NCI-H146 (cell line): ENCODE measurements at regions not wholly inside any gene's neighbourhood (a gene's known extent, or its start where the extent isn't known, plus 50 kb on each side); places are given as distances from the start of the nearest gene placed in this dataset.
"Not testable (repeated sequence)": the region's sequence is repeated elsewhere in the genome, so short reads cannot be mapped to it uniquely, and the experiment has no call there.

Experiments
- DNase-seq: peaks from one replicate; lab custom pipeline; 2025; lab: John Stamatoyannopoulos, UW

DNA sequence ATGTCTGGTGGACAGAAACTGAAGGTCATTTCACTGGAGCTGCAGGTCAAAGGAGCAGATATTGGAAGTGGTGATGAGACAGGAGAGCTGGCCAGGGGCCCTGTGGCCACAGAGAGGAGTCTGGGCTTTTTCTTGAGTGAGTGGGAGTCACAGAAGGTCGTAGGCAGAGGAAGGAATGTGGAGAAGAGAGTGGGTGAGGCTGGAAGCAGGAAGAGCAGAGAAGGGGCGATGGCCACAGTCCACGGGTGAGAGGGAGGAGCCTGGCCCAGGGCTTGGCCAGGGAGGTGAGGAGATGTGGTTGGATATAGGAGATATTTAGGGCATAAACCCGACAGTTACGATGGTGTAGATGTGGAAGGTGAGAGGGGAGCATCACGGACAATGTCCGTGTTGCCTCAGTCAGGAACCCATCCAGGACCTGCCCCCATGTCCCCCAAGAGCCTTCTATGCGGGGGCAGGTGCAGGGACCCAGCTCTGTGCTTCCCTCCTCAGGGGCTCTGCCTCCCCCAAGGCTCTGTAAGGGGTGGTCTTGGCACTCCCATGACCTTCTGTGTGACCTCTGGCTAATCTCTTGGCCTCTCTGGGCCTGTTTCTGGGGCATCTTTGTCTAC lies 150.5 kb upstream of the PTPN1 start:
- DNase-seq, result no peak

DNA sequence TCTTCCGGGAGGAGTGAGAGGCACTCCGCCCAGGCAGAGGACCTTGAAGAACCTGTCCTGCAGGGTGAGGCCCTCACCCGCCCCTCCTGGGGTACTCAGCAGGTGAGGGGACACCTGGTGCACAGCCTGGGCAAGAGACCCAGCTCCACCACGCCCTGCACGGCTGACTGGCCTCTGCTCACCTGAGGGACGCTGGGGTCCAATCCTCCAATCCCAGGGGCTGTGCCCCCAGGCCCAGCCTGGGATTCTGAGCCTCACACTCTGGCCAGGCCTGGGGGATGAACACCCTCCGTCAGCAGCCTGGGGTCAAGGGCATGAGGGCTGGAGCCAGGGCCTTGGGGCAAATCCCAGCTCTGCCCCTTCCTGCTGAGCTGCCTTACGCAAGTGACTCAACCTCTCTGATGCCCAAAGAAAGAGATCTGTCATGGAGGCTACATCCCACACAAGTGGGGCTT lies 149.9 kb upstream of the PTPN1 start:
- no peak for DNase-seq

GRCh38 chr20:50360921-50361320 lies 149.3 kb upstream of the PTPN1 start:
- no peak for DNase-seq

GRCh38 chr20:50362177-50362576 lies 148.0 kb upstream of the PTPN1 start:
- not testable (repeated sequence) for DNase-seq

DNA sequence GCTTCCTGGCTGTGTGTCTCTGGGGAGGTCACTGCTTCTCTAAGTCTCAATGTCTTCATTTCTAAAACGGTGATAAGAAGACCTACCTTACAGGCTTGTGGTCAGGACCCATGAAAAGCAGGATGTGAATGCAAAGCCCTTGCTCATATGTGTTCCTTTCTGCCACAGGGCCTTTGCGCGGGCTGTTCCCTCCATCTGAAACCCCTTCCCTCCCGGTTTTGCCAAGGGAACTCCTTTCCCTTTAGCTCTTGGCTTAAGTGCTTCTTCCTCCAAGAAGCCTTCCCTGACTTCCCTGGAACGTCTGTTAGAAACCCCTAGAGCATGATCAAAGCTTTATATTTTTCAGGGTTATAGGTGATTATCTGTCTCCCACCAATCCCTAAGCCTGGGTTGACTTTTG lies 147.2 kb upstream of the PTPN1 start:
- DNase-seq, result no peak

DNA sequence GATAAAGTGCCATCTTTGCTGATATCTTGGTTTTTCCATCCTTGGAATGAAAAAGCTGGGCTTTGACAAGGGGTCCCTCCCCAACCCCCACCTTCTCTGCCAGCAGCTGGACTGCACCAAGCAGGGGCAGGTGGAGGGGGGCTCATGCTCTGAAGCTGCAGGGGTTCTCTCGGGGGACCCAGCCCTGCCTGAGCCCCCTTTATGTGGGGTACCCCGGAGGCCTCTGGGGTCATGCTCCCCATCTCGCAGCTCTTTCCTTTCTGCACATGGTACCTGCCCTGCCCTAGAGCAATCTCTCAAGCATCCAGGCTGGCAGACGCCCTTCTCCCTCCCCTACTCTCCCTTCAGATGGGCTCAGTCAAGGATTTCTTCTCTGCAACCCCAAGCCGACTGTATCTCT lies 146.7 kb upstream of the PTPN1 start:
- DNase-seq, result no peak

- no peak for DNase-seq
Measured at GRCh38 chr20:50364542-50364941, 145.6 kb upstream of the PTPN1 start.

DNA sequence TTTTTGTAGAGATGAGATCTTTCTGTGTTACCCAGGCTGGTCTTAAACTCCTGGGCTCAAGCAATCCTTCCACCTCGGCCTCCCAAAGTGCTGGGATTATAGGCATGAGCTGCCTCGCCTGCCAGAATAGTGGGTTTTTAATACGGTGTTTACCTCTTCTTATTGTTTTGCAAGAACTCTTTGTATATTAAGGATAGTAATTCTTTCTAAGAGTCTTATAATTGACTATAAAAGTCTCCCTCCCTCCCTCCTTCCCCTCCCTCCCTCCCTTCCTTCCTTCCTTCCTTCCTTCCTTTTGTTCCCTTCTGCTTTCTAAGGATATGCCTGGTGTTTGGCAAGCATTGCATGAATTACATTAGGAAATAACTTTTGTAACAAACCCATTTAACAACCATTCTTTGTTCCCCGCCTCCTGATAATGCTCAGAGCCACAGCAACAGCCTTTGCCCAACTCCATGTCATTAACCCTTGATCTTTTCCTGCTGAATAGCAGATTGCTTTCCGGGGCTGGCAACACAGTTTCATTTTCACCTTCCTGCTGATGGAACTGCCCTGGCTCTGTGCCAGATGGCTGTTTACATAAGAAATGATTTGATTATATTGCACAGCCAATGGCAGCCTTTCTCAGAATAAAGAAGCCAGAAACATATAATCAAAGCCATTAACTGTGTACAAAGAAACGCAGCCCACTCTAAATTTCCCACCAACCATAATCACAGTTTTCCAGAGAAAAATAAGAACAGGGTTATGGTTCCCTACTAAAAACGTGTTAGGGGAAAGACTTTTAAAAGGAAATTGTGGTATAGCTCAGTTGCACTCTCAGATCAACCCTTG lies 143.7 kb upstream of the PTPN1 start:
- peak; percentile 97 for DNase-seq

GRCh38 chr20:50367104-50367674 lies 143.0 kb upstream of the PTPN1 start:
- DNase-seq, result no peak

DNA sequence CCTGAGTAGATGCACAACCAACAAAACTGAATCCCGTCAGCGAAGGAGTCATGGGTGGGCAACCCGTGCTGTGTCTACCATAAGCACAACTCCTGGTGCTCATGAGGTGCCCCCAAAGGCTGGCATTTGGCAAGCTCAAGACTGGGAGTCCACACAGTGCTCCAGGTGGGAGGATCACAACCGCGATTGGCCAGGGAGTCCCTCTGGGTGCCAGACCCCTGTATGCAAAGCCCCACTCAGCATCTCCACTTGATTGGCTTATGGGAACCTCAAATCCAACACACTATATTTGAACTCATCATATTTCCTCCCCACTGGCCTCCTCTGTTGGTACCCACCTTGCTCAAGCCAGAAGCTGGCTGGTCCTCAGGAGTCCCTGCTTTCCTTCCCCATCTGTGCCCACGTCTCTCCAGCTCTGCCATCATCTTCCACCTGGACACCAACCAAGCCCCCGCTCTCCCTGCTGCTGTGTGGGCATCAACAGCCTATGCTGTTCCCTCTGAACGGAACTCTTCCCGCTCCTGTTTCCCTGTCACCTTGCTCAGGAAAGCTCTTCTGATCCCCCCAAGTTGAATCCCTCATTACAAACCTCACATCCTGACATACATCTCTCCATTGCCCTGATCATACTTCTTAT lies 142.3 kb upstream of the PTPN1 start:
- no peak for DNase-seq

DNA sequence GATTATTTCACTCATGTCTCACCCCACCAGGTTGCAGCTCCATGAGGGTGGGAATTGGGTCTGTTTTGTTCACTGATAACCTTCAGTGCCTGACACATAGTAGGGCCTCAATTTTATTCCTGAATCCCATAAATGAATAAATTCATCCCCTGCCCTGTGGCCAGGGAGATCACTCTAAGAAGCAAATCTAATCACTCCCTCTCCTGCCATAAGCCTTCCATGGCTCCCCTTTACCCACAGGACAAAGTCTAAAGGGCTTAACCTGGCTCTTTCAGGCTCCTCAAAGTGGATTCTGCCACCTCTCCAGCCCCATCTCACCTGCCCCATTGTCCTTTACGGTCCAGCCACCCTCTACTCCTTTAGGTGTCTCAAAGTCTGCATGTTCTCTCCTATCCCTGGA lies 141.8 kb upstream of the PTPN1 start:
- DNase-seq, result no peak

GRCh38 chr20:50368813-50369224 lies 141.4 kb upstream of the PTPN1 start:
- no peak for DNase-seq

DNA sequence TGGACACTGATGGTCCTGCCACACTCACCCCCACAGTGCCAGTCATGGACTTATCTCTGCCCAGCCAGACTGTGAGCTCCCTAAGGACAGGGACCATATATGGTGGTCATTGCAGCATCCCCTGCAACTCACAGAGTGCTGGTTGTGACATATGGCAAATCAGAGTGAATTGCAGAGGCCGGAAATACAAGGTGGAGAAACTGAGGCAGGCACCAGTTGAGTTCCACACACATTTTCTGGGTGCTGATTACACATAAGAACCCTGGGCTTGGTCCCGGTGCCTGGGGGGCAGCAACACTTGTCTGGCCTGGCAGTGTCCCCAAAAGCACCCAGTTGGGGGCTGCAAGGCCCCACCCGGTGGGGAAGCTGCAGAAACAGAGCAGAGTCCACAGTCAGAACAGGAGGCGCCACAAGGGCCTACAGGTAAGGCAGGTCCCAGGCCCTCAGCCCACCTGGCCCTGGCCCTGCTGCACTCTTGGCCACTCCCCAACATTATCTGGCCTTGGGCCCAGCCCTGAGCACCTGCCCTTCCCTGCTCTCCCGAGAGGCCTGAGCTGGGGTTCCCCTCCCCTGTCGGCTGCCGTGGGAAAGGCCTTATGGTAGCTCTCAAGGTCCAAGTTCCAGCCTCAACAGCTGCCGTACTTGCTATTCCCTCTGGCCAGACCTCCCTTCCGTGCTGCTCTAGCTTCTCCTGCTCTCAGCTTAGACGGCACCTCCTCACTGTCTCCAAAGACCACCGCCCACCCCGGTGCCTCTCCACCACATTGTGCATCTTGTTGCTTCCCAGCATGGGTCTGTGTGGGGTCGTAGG lies 140.8 kb upstream of the PTPN1 start:
- DNase-seq, result peak; percentile 22

DNA sequence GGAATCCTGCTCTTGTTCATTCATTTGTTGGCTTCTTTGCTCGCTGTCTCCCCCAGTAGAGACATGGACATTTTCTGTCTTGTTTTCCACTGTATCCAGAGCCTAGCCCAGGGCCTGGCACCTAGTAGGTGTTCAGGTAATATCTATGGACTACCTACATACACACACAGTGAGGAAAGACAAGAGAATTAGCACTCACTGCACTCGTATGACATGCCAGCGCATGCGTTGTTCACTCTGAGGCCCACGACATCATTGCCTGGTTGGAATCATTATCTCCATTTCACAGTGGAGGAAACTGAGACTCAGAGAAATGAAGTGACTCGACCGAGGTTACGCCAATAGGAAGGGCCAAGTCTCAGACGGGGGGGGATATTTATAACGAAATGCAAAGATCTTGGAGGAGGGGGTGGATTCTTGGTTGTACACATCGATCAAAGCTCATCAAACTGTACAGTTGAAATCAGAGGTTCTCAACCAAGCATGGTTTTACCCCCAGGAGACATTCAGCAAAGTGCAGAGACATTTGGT lies 140.1 kb upstream of the PTPN1 start:
- no peak for DNase-seq

GRCh38 chr20:50371878-50372769 lies 138.1 kb upstream of the PTPN1 start:
- peak; percentile 73 for DNase-seq

DNA sequence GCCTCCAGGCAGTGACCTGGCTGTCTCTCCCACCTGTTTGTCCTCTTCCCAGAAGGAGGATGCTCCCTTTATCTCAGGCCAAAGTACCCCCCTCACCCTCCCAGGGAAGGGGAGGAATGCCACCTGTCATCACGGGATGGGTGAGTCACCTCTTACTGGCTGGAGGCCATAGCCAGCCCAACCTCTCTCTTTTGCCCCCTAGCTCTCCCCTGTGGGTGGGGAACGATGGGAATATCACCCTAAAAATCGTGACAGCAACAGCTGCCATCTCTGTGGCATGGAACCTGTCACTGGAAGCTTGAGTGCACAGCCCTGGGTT lies 137.5 kb upstream of the PTPN1 start:
- peak; percentile 71 for DNase-seq

DNA sequence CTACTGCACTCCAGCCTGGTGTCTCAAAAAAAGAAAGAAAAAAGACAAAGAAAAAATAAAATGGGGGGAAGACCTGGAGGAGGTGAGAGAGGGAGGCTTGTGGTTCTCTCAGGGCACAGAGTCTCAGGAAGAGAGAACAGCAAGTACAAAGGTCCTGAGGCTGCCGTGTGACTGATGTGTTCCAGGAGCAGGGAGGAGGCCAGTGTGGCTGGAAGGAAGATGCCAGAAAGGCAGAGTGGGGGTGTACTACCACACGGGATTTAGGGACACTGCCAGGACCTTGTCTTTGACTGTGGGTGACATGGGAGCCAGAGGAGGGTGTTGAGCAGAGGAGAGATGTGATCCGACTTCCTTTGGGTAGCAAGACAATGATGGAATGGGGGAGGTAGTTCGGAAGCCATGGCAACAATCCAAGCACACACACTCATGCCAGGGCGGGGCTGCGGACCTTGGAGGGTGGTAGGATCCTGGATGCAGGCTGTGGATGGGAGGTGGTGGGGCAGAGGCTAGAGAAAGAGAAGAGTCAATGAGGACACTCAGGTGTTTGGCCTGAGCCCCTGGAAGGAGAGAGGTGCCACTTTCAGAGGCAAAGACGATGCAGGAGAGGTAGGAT lies 136.4 kb upstream of the PTPN1 start:
- no peak for DNase-seq

- no peak for DNase-seq
Measured at GRCh38 chr20:50374541-50375078, 135.6 kb upstream of the PTPN1 start.

DNA sequence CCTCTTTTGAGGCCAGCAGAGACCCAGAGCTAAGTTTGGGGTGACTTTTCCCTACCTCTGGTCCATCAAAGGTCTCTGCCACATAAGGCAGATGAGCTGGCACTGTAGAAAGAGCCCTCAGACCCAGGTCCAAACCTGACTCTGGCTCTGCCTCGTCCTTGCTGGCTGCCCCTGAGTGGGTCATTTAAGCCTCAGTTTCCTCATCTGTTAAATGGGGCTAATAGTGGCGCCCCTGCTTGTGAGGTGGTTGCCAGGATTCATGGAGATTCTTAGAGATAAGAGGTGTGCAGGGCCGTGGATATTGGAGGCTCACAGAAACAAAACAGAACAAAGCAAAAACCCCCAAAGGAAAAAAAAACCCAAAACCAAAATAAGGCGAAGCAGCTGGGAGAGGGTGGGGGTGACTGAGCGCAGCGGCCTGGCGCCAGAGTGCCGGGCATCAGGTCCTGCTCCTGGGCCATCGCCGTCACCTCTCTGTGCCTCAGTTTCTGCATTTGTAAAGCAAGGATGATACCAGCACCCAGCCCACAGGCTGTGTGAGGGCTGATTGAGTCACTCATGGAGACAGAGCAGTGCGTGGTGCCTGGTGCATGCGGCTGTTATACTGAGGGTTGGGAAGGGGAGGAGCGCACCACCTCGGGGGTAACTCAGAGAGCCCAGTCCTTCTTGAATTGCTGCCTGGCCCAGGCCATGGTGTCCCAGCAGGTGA lies 133.8 kb upstream of the PTPN1 start:
- no peak for DNase-seq
